SU-DHL-6 (cell line): ENCODE measurements at regions not wholly inside any gene's neighbourhood (a gene's known extent, or its start where the extent isn't known, plus 50 kb on each side); places are given as distances from the start of the nearest gene placed in this dataset.

Experiments used
- EZH2phosphoT487 ChIP-seq: fragments of 200-600 bp; sonication (generic), shearing (Covaris generic); conservative IDR thresholded peaks from 2 replicates; pipeline ENCODE4 v1.6.1; 2018; ENCODE audit warnings: mild to moderate bottlenecking, antibody characterized with exemption, low read length, moderate library complexity, mixed read lengths
- TF ChIP-seq, protein P1 (sequence below): fragments of 200-600 bp; sonication (generic); IDR thresholded peaks from one replicate; pipeline ENCODE4 v1.5.1; 2017; ENCODE audit warnings: antibody characterized with exemption, mild to moderate bottlenecking, low read length, moderate library complexity; ENCODE audit not compliant: insufficient read depth, poor library complexity, severe bottlenecking

DNA sequence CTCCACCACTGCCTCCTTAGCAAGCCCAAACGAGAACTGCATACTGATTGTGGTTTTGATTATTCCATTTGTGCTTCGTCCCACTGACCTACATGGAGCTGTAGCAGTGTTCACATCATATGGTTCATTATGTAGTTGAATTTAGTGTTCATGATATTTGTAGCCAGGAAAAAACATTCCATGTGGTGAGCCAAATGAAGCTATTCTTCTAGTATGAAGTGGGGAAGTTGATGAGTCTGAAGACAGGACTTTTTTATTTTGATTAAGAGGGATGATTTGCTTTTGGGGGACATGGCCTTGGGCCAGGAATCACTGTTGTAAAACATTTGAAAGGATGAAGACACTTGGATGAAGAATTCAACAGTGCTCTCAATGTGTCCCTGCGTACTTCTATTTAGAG, 192.9 kb upstream of the SLC27A6 start:
- TF ChIP-seq, protein P1, sequence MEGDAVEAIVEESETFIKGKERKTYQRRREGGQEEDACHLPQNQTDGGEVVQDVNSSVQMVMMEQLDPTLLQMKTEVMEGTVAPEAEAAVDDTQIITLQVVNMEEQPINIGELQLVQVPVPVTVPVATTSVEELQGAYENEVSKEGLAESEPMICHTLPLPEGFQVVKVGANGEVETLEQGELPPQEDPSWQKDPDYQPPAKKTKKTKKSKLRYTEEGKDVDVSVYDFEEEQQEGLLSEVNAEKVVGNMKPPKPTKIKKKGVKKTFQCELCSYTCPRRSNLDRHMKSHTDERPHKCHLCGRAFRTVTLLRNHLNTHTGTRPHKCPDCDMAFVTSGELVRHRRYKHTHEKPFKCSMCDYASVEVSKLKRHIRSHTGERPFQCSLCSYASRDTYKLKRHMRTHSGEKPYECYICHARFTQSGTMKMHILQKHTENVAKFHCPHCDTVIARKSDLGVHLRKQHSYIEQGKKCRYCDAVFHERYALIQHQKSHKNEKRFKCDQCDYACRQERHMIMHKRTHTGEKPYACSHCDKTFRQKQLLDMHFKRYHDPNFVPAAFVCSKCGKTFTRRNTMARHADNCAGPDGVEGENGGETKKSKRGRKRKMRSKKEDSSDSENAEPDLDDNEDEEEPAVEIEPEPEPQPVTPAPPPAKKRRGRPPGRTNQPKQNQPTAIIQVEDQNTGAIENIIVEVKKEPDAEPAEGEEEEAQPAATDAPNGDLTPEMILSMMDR, result no peak
- no peak for TF ChIP-seq EZH2phosphoT487
